H1 (cell line): ENCODE measurements at regions not wholly inside any gene's neighbourhood (a gene's known extent, or its start where the extent isn't known, plus 50 kb on each side); places are given as distances from the start of the nearest gene placed in this dataset.

Source experiments
- CTCF ChIA-PET: fragments of 300-600 bp; sonication (Branson Sonifier 250); formaldehyde crosslinking; loops from one replicate; lab custom pipeline; 2021; ENCODE audit not compliant: partially characterized antibody; lab: Charles Lee
- POLR2A ChIA-PET: fragments of 300-600 bp; sonication (Branson Sonifier 250); formaldehyde crosslinking; loops from one replicate; lab custom pipeline; 2021; ENCODE audit warnings: inconsistent platforms; ENCODE audit not compliant: partially characterized antibody; lab: Charles Lee
- DNase-seq, 2 experiments: peaks; one replicate each; pipeline versions ENCODE4 v3.0.0 to v3.0.0-alpha.2; 2010 to 2022; ENCODE audit warnings: low spot score in 2 of 2, low read depth in 1 of 2, mixed read lengths in 1 of 2
- FAIRE-seq: peaks from 2 replicates; lab custom pipeline; 2011; peaks lifted over from hg19 to GRCh38; lab: Jason Lieb, UNC
- H2AFZ ChIP-seq: 2 replicates; pipeline ENCODE4 v1.8.1; 2012; ENCODE audit warnings: low read length, inconsistent platforms
- H2AK5ac ChIP-seq: 2 replicates; pipeline ENCODE4 v1.6.1; 2013; ENCODE audit warnings: low read depth, low read length
- H2BK120ac ChIP-seq: replicated peaks from 2 replicates; pipeline ENCODE3; 2013; ENCODE audit warnings: low read depth, low read length, inconsistent platforms
- H2BK12ac ChIP-seq: 2 replicates; pipeline ENCODE4 v1.6.1; 2013; ENCODE audit warnings: low read depth, low read length
- H2BK15ac ChIP-seq: 2 replicates; pipeline ENCODE4 v1.6.1; 2013; ENCODE audit warnings: low read length
- H2BK20ac ChIP-seq: 2 replicates; pipeline ENCODE4 v1.6.1; 2013; ENCODE audit warnings: low read length
- H2BK5ac ChIP-seq: 2 replicates; pipeline ENCODE4 v1.6.1; 2013; ENCODE audit warnings: low read depth, low read length
- H3K14ac ChIP-seq: 2 replicates; pipeline ENCODE4 v1.6.1; 2013; ENCODE audit warnings: inconsistent platforms; ENCODE audit not compliant: insufficient read length
- H3K18ac ChIP-seq: 2 replicates; pipeline ENCODE4 v1.6.1; 2013; ENCODE audit warnings: low read length; ENCODE audit errors: extremely low read depth
- H3K23ac ChIP-seq: 2 replicates; pipeline ENCODE4 v1.6.1; 2013; ENCODE audit warnings: inconsistent platforms; ENCODE audit not compliant: insufficient read length
- H3K23me2 ChIP-seq: 2 replicates; pipeline ENCODE4 v1.6.1; 2013; ENCODE audit warnings: low read depth, low read length
- H3K27ac ChIP-seq: 2 replicates; pipeline ENCODE4 v1.6.1; 2011; ENCODE audit warnings: low read depth, low read length, inconsistent platforms
- H3K27me3 ChIP-seq, 4 experiments: replicated peaks in 1 of 4; 1 replicate in 1 of 4; 2 replicates in 3 of 4; pipeline versions ENCODE4 v1.6.1 to v1.8.1; 2011 to 2013; ENCODE audit warnings: low read length in 3 of 4, mild to moderate bottlenecking in 3 of 4, inconsistent platforms in 2 of 4, mixed read lengths in 2 of 4, moderate library complexity in 1 of 4; ENCODE audit not compliant: control insufficient read depth in 3 of 4, insufficient read depth in 3 of 4; ENCODE audit errors: extremely low read depth in 1 of 4
- H3K36me3 ChIP-seq, 4 experiments: 2 replicates each; pipeline versions ENCODE4 v1.6.1 to v1.8.1; 2011 to 2013; ENCODE audit warnings: mild to moderate bottlenecking in 4 of 4, low read length in 3 of 4, moderate library complexity in 2 of 4, control low read depth in 1 of 4, inconsistent platforms in 1 of 4; ENCODE audit not compliant: insufficient read depth in 4 of 4, control insufficient read depth in 2 of 4
- H3K4ac ChIP-seq: replicated peaks from 2 replicates; pipeline ENCODE3; 2013; ENCODE audit warnings: low read length, low read depth, mixed read lengths, inconsistent platforms; ENCODE audit not compliant: insufficient read length
- H3K4me1 ChIP-seq, 4 experiments: replicated peaks in 1 of 4; 1 replicate in 1 of 4; 2 replicates in 3 of 4; pipeline versions ENCODE4 v1.6.1 to v1.8.1; 2011 to 2013; ENCODE audit warnings: low read length in 3 of 4, inconsistent platforms in 2 of 4, mixed read lengths in 1 of 4; ENCODE audit not compliant: insufficient read depth in 4 of 4, control insufficient read depth in 3 of 4
- H3K4me2 ChIP-seq, 2 experiments: 2 replicates each; pipeline versions ENCODE4 v1.6.1 to v1.8.1; 2011 to 2013; ENCODE audit warnings: low read depth in 2 of 2, low read length in 2 of 2, control low read depth in 1 of 2, inconsistent platforms in 1 of 2, mild to moderate bottlenecking in 1 of 2; ENCODE audit not compliant: insufficient read depth in 1 of 2
- H3K4me3 ChIP-seq, 4 experiments: fragments of 200-600, 300-600 bp in 1 of 4; sonication (generic), shearing (Covaris generic), sonication (Bioruptor Twin) in 1 of 4; 2 replicates each; pipeline versions ENCODE4 v1.5.1 to v1.8.1; 2011 to 2016; ENCODE audit warnings: low read length in 4 of 4, low read depth in 3 of 4, control low read depth in 2 of 4, inconsistent platforms in 2 of 4, mild to moderate bottlenecking in 2 of 4, mixed read lengths in 1 of 4, moderate library complexity in 1 of 4; ENCODE audit not compliant: insufficient read depth in 2 of 4; ENCODE audit errors: extremely low read depth in 1 of 4
- H3K56ac ChIP-seq: replicated peaks from 2 replicates; pipeline ENCODE3; 2013; ENCODE audit warnings: low read depth, mild to moderate bottlenecking, mixed read lengths, low read length, inconsistent platforms; ENCODE audit not compliant: insufficient read length
- H3K79me1 ChIP-seq: 2 replicates; pipeline ENCODE4 v1.6.1; 2013; ENCODE audit warnings: low read depth, low read length, control low read depth
- H3K79me2 ChIP-seq, 2 experiments: 2 replicates each; pipeline versions ENCODE4 v1.6.1 to v1.8.1; 2012 to 2013; ENCODE audit warnings: low read length in 2 of 2, mild to moderate bottlenecking in 2 of 2, inconsistent platforms in 1 of 2; ENCODE audit not compliant: insufficient read depth in 2 of 2, control insufficient read depth in 1 of 2
- H3K9ac ChIP-seq, 4 experiments: replicated peaks in 1 of 4; 1 replicate in 1 of 4; 2 replicates in 3 of 4; pipeline versions ENCODE4 v1.6.1 to v1.8.1; 2011 to 2013; ENCODE audit warnings: low read depth in 3 of 4, low read length in 3 of 4, control low read depth in 2 of 4, mild to moderate bottlenecking in 2 of 4, moderate library complexity in 2 of 4, inconsistent platforms in 1 of 4; ENCODE audit errors: extremely low read depth in 1 of 4
- H3K9me3 ChIP-seq, 2 experiments: 2 replicates each; pipeline versions ENCODE4 v1.6.1 to v1.8.1; 2012 to 2013; ENCODE audit warnings: mild to moderate bottlenecking in 2 of 2, moderate library complexity in 2 of 2, control low read depth in 1 of 2, inconsistent platforms in 1 of 2, low read depth in 1 of 2, low read length in 1 of 2, mixed read lengths in 1 of 2; ENCODE audit not compliant: insufficient read depth in 2 of 2
- H4K20me1 ChIP-seq, 2 experiments: replicated peaks in 1 of 2; 2 replicates each; pipeline versions ENCODE3 to v1.8.1; 2011 to 2013; ENCODE audit warnings: inconsistent platforms in 2 of 2, low read length in 2 of 2, mild to moderate bottlenecking in 1 of 2; ENCODE audit not compliant: insufficient read depth in 2 of 2, control insufficient read depth in 1 of 2
- H4K5ac ChIP-seq: 2 replicates; pipeline ENCODE4 v1.6.1; 2013; ENCODE audit warnings: low read length, low read depth, mixed read lengths, inconsistent platforms; ENCODE audit not compliant: insufficient read length
- H4K8ac ChIP-seq: 2 replicates; pipeline ENCODE4 v1.8.0; 2013; ENCODE audit warnings: mild to moderate bottlenecking, moderate library complexity, low read length, inconsistent platforms; ENCODE audit not compliant: insufficient read depth; ENCODE audit errors: extremely low read depth
- H4K91ac ChIP-seq: replicated peaks from 2 replicates; pipeline ENCODE3; 2013; ENCODE audit warnings: low read length, mixed read lengths, inconsistent platforms; ENCODE audit not compliant: insufficient read length
- BRCA1 ChIP-seq: IDR thresholded peaks from 2 replicates; pipeline ENCODE4 v1.6.1; 2012; ENCODE audit warnings: low read depth, low read length, improper control_type of control experiment
- CEBPB ChIP-seq: IDR thresholded peaks from 2 replicates; pipeline ENCODE4 v1.6.1; 2012; ENCODE audit warnings: low read depth, low read length
- CTBP2 ChIP-seq: IDR thresholded peaks from 2 replicates; pipeline ENCODE4 v1.7.0; 2011; ENCODE audit warnings: borderline replicate concordance, mild to moderate bottlenecking, moderate library complexity, mixed read lengths, low read length; ENCODE audit not compliant: insufficient read depth, insufficient read length
- JUN ChIP-seq: IDR thresholded peaks from 2 replicates; pipeline ENCODE4 v1.6.1; 2011; ENCODE audit warnings: low read depth, mild to moderate bottlenecking, improper control_type of control experiment, low read length
- JUND ChIP-seq: IDR thresholded peaks from 2 replicates; pipeline ENCODE4 v1.6.1; 2011; ENCODE audit warnings: mild to moderate bottlenecking, improper control_type of control experiment, low read length
- MAX ChIP-seq: IDR thresholded peaks from 2 replicates; pipeline ENCODE4 v1.6.1; 2012; ENCODE audit warnings: inconsistent platforms
- NANOG ChIP-seq: IDR thresholded peaks from 2 replicates; pipeline ENCODE4 v1.6.1; 2011; ENCODE audit warnings: low read length, low read depth, mild to moderate bottlenecking, inconsistent platforms; ENCODE audit not compliant: insufficient read depth, poor library complexity, severe bottlenecking
- POU5F1 ChIP-seq: IDR thresholded peaks from 2 replicates; pipeline ENCODE4 v1.6.1; 2011; ENCODE audit warnings: low read depth, mild to moderate bottlenecking, low read length, moderate library complexity
- RAD21 ChIP-seq, 2 experiments: IDR thresholded peaks in 1 of 2; conservative IDR thresholded peaks in 1 of 2; 2 replicates each; pipeline ENCODE4 v1.6.1; 2011; ENCODE audit warnings: low read depth in 2 of 2, low read length in 2 of 2, improper control_type of control experiment in 1 of 2, inconsistent platforms in 1 of 2, mild to moderate bottlenecking in 1 of 2, moderate library complexity in 1 of 2
- RNF2 ChIP-seq: fragments of 200-900, 300-1000 bp; sonication (generic); IDR thresholded peaks from 2 replicates; pipeline ENCODE4 v1.7.1; 2016; ENCODE audit warnings: borderline replicate concordance, low read depth, mild to moderate bottlenecking, antibody characterized with exemption, low read length; ENCODE audit not compliant: poor library complexity, severe bottlenecking; ENCODE audit errors: missing control alignments
- SIX5 ChIP-seq: IDR thresholded peaks from 2 replicates; pipeline ENCODE4 v1.6.1; 2011; ENCODE audit warnings: mild to moderate bottlenecking, low read depth, low read length
- SP1 ChIP-seq: IDR thresholded peaks from 2 replicates; pipeline ENCODE4 v1.6.1; 2011; ENCODE audit warnings: low read depth, low read length
- SP4 ChIP-seq: IDR thresholded peaks from 2 replicates; pipeline ENCODE4 v1.6.1; 2012; ENCODE audit warnings: low read length, inconsistent platforms
- TAF1 ChIP-seq: IDR thresholded peaks from 2 replicates; pipeline ENCODE4 v1.6.1; 2011; ENCODE audit warnings: mild to moderate bottlenecking, low read depth, low read length

GRCh38 chr3:161748049-161748448 lies 251.4 kb downstream of the OTOL1 start:
- no peaks in the 10 kb centered on the region for H3K9me3 ChIP-seq
- no peak overlapping the region for H4K8ac ChIP-seq
- no peaks in the 10 kb centered on the region for H3K23me2 ChIP-seq
- TF ChIP-seq RNF2 (no peak), SP4 (no peak), POU5F1 (no peak), CTBP2 (no peak), NANOG (no peak), TAF1 (no peak), BRCA1 (no peak), RAD21 (IDR thresholded peaks at IDR 0.05 in 1 of 2, conservative IDR thresholded peaks at IDR 0.05 in 1 of 2; ENCODE audit: low read depth in 2 of 2, low read length in 2 of 2) (no peak), MAX (no peak), JUND (no peak), SP1 (no peak), SIX5 (no peak), JUN (no peak), CEBPB (no peak)
- TF ChIP-seq, all 59 proteins: peak for 0
- Histone ChIP-seq H2BK15ac (no peak overlapping the region), H3K79me1 (no peaks in the 10 kb centered on the region), H4K5ac (no peak overlapping the region), H3K23ac (no peak overlapping the region), H2BK12ac (no peak overlapping the region), H3K4ac (no peak overlapping the region), H3K18ac (no peak overlapping the region), H3K4me1 (no peaks in the 10 kb centered on the region), H2AK5ac (no peak overlapping the region), H3K56ac (no peak overlapping the region), H4K20me1 (no peaks in the 10 kb centered on the region), H3K27ac (no peak overlapping the region), H3K36me3 (no peaks in the 10 kb centered on the region), H3K9ac (no peak overlapping the region), H3K14ac (no peak overlapping the region), H3K79me2 (no peaks in the 10 kb centered on the region), H2BK20ac (no peak overlapping the region), H3K27me3 (no peaks in the 10 kb centered on the region), H3K4me2 (no peak overlapping the region), H3K4me3 (no peak overlapping the region), H2BK120ac (no peak overlapping the region), H2AFZ (no peak overlapping the region), H2BK5ac (no peak overlapping the region), H4K91ac (no peak overlapping the region)
- POLR2A ChIA-PET, result no interaction called here
- FAIRE-seq (no peak), DNase-seq (no peak)
- CTCF ChIA-PET, result no interaction called here
